GM12873 (cell line): ENCODE measurements at regions not wholly inside any gene's neighbourhood (a gene's known extent, or its start where the extent isn't known, plus 50 kb on each side); places are given as distances from the start of the nearest gene placed in this dataset.

ENCODE experiments used
- TF ChIP-seq, protein P1 (sequence below): IDR thresholded peaks from 2 replicates; pipeline ENCODE4 v1.5.1; 2012; ENCODE audit warnings: low read depth, mild to moderate bottlenecking, moderate library complexity, low read length, control low read depth; ENCODE audit not compliant: insufficient read depth; ENCODE audit errors: missing control alignments

DNA sequence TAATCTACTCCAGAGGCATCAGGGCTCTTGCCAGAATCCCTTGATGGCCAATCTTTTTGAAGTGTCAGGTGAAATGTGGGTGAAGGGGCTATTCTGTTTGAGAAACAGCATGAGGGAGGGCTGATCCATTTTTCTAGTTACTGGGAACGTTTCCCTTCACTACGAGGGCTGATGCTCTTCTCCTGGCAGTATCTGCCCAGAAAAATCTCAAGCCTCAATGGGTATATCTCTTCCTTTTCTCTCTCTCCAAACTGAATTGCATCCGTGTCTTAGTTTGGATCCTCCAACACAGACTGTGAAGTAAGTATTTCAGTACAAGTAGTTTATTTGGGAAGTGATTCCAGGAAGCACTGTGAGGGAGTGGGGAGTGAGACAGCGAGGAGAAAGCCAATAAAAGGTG, 113.0 kb upstream of the NAV2 start:
- TF ChIP-seq, protein P1, sequence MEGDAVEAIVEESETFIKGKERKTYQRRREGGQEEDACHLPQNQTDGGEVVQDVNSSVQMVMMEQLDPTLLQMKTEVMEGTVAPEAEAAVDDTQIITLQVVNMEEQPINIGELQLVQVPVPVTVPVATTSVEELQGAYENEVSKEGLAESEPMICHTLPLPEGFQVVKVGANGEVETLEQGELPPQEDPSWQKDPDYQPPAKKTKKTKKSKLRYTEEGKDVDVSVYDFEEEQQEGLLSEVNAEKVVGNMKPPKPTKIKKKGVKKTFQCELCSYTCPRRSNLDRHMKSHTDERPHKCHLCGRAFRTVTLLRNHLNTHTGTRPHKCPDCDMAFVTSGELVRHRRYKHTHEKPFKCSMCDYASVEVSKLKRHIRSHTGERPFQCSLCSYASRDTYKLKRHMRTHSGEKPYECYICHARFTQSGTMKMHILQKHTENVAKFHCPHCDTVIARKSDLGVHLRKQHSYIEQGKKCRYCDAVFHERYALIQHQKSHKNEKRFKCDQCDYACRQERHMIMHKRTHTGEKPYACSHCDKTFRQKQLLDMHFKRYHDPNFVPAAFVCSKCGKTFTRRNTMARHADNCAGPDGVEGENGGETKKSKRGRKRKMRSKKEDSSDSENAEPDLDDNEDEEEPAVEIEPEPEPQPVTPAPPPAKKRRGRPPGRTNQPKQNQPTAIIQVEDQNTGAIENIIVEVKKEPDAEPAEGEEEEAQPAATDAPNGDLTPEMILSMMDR, result no peak

DNA sequence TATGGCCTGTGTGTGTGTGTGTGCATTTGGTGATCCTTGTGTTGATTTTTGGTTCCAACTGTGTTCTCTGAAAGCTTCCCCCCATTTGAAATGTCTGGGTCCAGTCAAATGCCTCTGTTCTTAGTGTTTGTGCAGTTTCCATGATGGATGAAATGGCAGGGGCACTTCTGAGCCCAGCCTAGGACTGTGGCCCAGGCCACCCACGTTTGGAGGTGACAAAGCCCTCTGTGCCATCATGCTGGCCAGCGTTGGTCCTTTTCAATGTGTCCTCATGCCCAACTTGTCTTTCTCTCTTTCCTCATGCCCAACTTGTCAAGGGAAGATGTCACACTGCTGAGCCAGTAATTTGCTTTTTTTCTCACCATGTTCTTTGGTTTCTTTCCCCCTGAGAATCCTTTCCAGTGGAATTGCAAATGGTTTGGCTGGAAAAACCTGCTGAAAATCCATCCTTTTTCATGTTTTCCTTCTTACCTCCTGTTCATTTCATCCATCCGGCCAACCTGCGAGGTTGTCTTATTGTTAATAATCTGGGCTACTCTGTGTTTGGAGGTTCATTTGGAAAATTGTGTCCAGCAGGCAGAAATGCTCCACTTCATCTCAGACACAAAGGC, 113.7 kb upstream of the NAV2 start:
- TF ChIP-seq, protein P1, result no peak

DNA sequence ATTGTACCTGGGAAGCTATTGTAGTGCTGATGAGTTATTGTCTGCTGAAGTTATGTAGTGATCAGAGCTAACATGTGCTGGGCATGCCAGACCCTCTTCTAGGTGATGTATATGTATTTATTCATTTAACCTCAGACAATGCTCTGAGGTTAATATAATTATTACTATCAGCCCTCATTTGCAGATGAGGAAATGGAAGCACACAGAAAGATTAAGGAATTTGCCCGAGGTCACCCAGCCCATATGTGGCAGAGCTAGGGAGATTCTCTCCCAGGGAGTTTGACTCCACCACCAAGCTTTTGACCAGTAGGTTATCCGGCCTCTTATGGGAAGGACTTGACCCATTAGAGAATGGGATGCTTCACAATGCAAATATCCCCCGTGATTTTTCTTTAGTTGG, 114.2 kb upstream of the NAV2 start:
- TF ChIP-seq, protein P1, result no peak

DNA sequence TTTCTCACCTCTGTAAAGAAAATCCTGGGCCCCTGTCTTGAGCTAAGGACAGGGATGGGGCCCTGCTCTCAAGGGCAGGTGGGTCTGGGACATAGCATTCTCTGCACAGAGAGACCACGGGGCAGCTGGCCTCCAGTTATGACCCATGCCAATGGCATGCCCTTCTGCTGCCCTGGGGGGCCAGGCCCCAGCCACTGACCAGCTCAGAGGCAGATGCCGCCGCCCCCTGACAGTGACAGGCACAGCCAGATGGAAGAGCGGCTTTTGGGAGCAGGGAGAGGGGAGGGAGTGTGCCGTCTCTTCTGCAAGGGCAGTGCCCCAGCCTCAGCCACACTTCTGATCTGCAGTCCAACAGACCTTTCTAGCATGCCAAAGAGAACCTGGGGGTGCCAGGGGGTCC, 114.8 kb upstream of the NAV2 start:
- TF ChIP-seq, protein P1, result no peak

DNA sequence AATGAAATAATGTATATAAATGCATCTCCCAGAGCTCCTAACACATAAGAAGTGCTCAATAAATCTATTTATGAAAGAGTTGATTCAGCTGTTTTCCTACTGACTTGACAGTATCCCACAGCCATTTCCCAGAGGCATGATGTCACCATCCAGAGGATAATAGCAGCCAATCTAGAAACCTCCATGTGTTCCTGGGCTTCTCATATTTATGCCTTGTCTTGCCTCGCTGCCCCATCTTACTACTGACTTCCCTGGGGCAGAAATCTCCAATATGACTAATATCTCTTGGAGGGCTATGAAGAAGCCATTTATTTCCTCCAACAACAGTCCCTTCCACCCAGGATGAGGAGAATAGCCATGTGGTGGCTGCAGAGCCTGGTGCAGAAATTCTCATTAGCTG, 115.4 kb upstream of the NAV2 start:
- TF ChIP-seq, protein P1, result no peak

DNA sequence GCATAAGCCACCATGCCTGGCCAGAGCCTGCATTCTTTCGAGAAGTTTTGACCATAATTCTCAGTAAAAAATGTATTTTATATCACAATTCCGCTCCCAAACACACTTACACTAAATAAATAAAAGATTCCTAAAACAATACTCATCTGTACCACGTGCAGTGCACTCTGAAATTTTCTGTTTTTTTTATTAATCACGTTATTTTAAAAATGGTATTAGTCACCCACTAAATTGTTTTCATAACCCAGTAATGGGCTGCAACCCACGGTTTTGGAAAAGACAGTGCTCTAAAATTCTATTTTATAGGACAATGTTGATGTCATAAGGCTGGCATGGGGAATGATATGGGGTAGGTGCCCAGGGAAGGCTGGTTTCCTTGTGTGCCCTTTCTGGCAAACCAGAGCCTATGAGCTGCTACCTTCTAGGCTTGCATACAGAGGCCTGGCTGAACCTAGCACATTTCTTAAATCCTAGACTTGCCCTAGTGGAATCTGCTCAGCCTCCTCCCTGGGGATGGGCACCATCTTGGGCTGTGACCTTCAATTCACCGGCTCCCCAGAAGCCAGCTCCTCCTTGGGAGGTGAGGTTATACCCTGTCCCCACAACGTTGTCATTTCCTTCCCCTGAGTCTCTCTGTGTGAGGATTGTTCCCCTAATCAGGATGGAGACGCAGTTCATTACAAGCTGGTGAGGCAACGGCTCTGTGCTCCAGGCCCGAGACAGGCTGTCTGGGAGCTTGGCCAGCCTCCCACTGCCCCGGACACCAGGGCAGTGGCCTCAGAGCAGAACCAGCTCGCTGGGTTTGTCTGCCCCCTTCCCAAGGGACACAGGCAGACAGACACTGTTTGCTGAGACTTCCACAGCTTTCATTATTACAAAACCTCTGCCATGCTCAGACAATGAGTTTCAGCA, 116.5 kb upstream of the NAV2 start:
- TF ChIP-seq, protein P1, result no peak

DNA sequence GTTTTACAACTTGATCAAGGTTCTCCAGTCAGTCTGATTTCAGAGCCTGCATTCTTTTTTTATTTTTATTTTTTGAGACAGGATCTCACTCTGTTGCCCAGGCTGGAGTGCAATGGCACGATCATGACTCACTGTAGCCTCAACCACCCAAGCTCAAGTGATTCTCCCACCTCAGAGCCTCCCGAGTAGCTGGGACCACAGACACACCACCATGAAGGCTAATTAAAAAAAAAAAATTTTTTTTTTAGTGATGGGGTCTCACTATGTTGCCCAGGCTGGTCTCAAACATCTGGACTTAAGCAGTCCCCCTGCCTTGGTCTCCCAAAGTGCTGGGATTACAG, 117.2 kb upstream of the NAV2 start:
- TF ChIP-seq, protein P1, result no peak
